ENCODE measurements at regions not wholly inside any gene's neighbourhood (a gene's known extent, or its start where the extent isn't known, plus 50 kb on each side); places are given as distances from the start of the nearest gene placed in this dataset.

- TF ChIP-seq YY1 (IDR thresholded peaks at IDR 0.05; ENCODE audit: insufficient read depth, insufficient read length) (no peak), SUZ12 (IDR thresholded peaks at IDR 0.05; ENCODE audit: extremely low read depth, insufficient read depth, insufficient read length) (no peak), ZNF274 (IDR thresholded peaks at IDR 0.05; ENCODE audit: low read depth, low read length) (no peak)
These were observed 581.8 kb downstream of the ETS1 start for GRCh38 chr11:128005562-128005961.
